Kidney (tissue), 13 donors: ENCODE measurements at regions not wholly inside any gene's neighbourhood (a gene's known extent, or its start where the extent isn't known, plus 50 kb on each side); places are given as distances from the start of the nearest gene placed in this dataset.
A peak's percentile ranks its signal among the peaks of the same experiment; 100 is the strongest.

Source experiments
- DNase-seq, 5 donors: peaks; one replicate each; pipeline ENCODE4 v3.0.0-alpha.2; 2013 to 2020
- FAIRE-seq: peaks from 2 replicates; lab custom pipeline; 2012; peaks lifted over from hg19 to GRCh38; lab: Jason Lieb, UNC
- H3K27ac ChIP-seq, 2 donors: one replicate each; pipeline ENCODE4 v1.7.0; 2013; ENCODE audit warnings: low read depth in 2 of 2, low read length in 2 of 2, inconsistent platforms in 1 of 2
- H3K27me3 ChIP-seq: one replicate; pipeline ENCODE4 v1.7.1; 2013; ENCODE audit warnings: low read length, inconsistent platforms; ENCODE audit not compliant: control insufficient read depth, insufficient read depth
- H3K36me3 ChIP-seq, 3 donors: one replicate each; pipeline versions ENCODE4 v1.7.0 to v1.7.1; 2013; ENCODE audit warnings: low read length in 3 of 3, control low read depth in 1 of 3, inconsistent platforms in 1 of 3; ENCODE audit not compliant: insufficient read depth in 3 of 3, control insufficient read depth in 2 of 3
- H3K4me1 ChIP-seq, 3 donors: one replicate each; pipeline versions ENCODE4 v1.7.0 to v1.7.1; 2013; ENCODE audit warnings: low read length in 3 of 3, inconsistent platforms in 1 of 3, low read depth in 1 of 3; ENCODE audit not compliant: control insufficient read depth in 2 of 3, insufficient read depth in 2 of 3
- H3K4me3 ChIP-seq, 3 donors: one replicate each; pipeline versions ENCODE4 v1.7.0 to v1.8.1; 2013; ENCODE audit warnings: low read length in 3 of 3, control low read depth in 1 of 3, inconsistent platforms in 1 of 3
- H3K9ac ChIP-seq, 3 donors: one replicate each; pipeline versions ENCODE4 v1.7.0 to v1.7.1; 2013; ENCODE audit warnings: low read length in 3 of 3, control low read depth in 1 of 3, inconsistent platforms in 1 of 3
- H3K9me3 ChIP-seq, 3 donors: one replicate each; pipeline versions ENCODE4 v1.7.0 to v1.7.1; 2013; ENCODE audit warnings: low read length in 3 of 3, control low read depth in 1 of 3, inconsistent platforms in 1 of 3; ENCODE audit not compliant: control insufficient read depth in 2 of 3, insufficient read depth in 1 of 3
- CTCF ChIP-seq: IDR thresholded peaks from 3 replicates; pipeline ENCODE4 v1.5.1; 2012; ENCODE audit warnings: mild to moderate bottlenecking, moderate library complexity, borderline replicate concordance; ENCODE audit not compliant: insufficient read depth; ENCODE audit errors: extremely low read depth
- intact Hi-C: fragments of 100-400 bp; cut with DNase I; formaldehyde crosslinking; loops from one replicate; pipeline ENCODE4 v1.11.1; 2022
- donor health status: control.
- donor health status: control.
- donor health status: control.
- donor health status: control.
- donor health status: control.
- donor health status: DM: yes; HTN: yes; CAD: no.
- donor health status: Normal renal cell carcinoma (clear cell type).

- Histone ChIP-seq H3K27me3 (no peaks in the 10 kb centered on the region), H3K27ac (no peak overlapping the region), H3K4me3 (no peak overlapping the region), H3K9ac (no peak overlapping the region), H3K4me1 (no peaks in the 10 kb centered on the region), H3K36me3 (no peaks in the 10 kb centered on the region), H3K9me3 (no peaks in the 10 kb centered on the region)
- FAIRE-seq (no peak), DNase-seq (no peak)
- intact Hi-C loops = no loop called here
- no peak for TF ChIP-seq CTCF
Measured at GRCh38 chr2:76288146-76288545, 577.4 kb upstream of the GCFC2 start.

- no peak for TF ChIP-seq CTCF
- intact Hi-C loops = no loop called here
- Histone ChIP-seq H3K9ac (no peak overlapping the region), H3K9me3 (no peaks in the 10 kb centered on the region), H3K27ac (no peak overlapping the region), H3K4me3 (no peak overlapping the region), H3K36me3 (no peaks in the 10 kb centered on the region), H3K27me3 (no peaks in the 10 kb centered on the region), H3K4me1 (no peaks in the 10 kb centered on the region)
- DNase-seq (no peak), FAIRE-seq (no peak)
Measured at GRCh38 chr2:76283350-76283749, 572.6 kb upstream of the GCFC2 start.

- H3K36me3 ChIP-seq = no peaks in the 10 kb centered on the region
- no peak for TF ChIP-seq CTCF
- FAIRE-seq (no peak), DNase-seq (no peak)
- H3K9ac ChIP-seq = no peak overlapping the region
- no peaks in the 10 kb centered on the region for H3K9me3 ChIP-seq
- no peaks in the 10 kb centered on the region for H3K4me1 ChIP-seq
- no peak overlapping the region for H3K4me3 ChIP-seq
- intact Hi-C loops = no loop called here
- no peak overlapping the region for H3K27ac ChIP-seq
- H3K27me3 ChIP-seq = no peaks in the 10 kb centered on the region
Measured at GRCh38 chr2:76281156-76281841, 570.6 kb upstream of the GCFC2 start.

- Histone ChIP-seq H3K36me3 (no peaks in the 10 kb centered on the region), H3K9me3 (no peaks in the 10 kb centered on the region), H3K27ac (no peak overlapping the region), H3K4me3 (no peak overlapping the region), H3K27me3 (no peaks in the 10 kb centered on the region), H3K9ac (no peak overlapping the region), H3K4me1 (no peaks in the 10 kb centered on the region)
- intact Hi-C loops = no loop called here
- DNase-seq (peak in 1 of 5 donors; percentile 37), FAIRE-seq (no peak)
- TF ChIP-seq CTCF = no peak
Measured at GRCh38 chr2:76280686-76281085, 570.0 kb upstream of the GCFC2 start.
